ENCODE measurements at regions not wholly inside any gene's neighbourhood (a gene's known extent, or its start where the extent isn't known, plus 50 kb on each side); places are given as distances from the start of the nearest gene placed in this dataset.

DNA sequence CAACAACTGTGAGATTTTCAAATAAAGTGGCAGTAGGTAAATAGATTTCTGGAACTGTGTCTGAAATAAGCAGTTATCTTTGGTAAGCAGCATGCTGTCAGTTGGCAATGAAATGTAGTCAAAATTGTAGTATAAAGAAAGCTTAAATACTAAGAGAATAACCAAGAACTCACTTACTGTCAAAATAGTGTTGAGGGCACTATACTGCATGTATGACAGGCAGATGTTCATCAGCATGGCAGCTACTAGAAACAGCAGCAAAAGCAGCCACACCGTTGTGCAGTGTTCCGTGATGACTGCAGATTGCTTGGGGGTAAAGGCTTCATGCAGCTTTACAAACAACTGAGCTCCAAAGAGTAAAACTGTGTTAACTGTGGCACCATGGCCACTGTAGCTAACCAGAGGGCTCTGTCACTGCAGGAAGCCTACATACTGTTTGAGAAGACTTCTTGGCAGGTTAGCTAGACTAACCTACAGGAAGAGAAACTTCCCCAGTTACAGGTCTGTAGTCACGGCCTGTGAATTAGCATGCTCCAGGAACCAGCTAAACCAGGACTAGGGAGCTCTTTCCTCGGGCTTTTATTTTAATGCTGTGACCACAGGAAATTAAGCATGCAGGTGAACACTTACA is 459.7 kb downstream of the TBL1XR1 start:
- Histone ChIP-seq H3K4me3 (no peak overlapping the region), H3K36me3 (ENCODE audit: low read depth) (no peaks in the 10 kb centered on the region), H3K9me3 (no peaks in the 10 kb centered on the region), H3K4me1 (ENCODE audit: low read depth) (peaks cover 5% of the 10 kb centered on the region)
- intact Hi-C loops (cut with DNase I, micrococcal nuclease) = no loop called here
- ATAC-seq (no peak), DNase-seq (no peak)
- TF ChIP-seq, protein P1, sequence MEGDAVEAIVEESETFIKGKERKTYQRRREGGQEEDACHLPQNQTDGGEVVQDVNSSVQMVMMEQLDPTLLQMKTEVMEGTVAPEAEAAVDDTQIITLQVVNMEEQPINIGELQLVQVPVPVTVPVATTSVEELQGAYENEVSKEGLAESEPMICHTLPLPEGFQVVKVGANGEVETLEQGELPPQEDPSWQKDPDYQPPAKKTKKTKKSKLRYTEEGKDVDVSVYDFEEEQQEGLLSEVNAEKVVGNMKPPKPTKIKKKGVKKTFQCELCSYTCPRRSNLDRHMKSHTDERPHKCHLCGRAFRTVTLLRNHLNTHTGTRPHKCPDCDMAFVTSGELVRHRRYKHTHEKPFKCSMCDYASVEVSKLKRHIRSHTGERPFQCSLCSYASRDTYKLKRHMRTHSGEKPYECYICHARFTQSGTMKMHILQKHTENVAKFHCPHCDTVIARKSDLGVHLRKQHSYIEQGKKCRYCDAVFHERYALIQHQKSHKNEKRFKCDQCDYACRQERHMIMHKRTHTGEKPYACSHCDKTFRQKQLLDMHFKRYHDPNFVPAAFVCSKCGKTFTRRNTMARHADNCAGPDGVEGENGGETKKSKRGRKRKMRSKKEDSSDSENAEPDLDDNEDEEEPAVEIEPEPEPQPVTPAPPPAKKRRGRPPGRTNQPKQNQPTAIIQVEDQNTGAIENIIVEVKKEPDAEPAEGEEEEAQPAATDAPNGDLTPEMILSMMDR (IDR thresholded peaks at IDR 0.05) = no peak

DNA sequence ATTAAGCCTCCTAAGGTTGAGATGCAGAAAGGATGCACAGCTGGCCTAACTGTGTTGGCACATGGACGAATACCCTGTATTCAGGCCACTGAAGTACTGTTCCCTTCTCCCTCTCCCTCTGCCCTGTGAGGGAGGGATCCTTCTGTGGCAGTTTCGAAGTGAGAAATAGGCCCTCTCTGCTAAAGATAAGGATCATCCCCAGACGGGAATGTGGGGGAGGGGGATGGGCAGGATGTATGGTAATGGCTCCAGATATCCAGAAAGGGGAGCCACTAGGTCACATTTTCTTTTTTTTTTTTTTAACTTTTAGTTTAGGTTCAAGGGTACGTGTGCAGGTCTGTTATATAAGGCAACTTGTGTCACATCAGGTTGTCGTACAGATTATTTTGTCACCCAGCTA is 463.1 kb downstream of the TBL1XR1 start:
- Histone ChIP-seq H3K36me3 (ENCODE audit: low read depth) (no peaks in the 10 kb centered on the region), H3K4me1 (ENCODE audit: low read depth) (no peaks in the 10 kb centered on the region), H3K9me3 (no peaks in the 10 kb centered on the region), H3K4me3 (no peak overlapping the region)
- TF ChIP-seq, protein P1 (IDR thresholded peaks at IDR 0.05) = no peak
- no peak for DNase-seq
- intact Hi-C loops (cut with DNase I, micrococcal nuclease) = no loop called here
- ATAC-seq = no peak

DNA sequence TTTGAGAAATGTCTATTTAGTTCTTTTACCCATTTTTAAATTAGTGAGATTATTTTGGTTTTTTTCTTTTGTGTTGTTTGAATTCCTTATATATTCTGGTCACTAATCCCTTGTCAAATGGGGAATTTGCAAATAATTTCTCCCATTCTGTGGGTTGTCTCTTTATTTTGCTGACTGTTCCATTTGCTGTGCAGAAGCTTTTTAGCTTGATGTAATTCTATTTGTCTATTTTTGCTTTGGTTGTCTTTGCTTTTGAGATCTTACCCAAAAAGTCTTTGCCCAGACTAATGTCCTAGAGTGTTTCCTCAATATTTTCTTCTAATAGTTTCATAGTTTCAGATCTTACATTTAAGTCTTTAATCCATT is 472.9 kb downstream of the TBL1XR1 start:
- DNase-seq = no peak
- Histone ChIP-seq H3K9me3 (peaks cover 2% of the 10 kb centered on the region), H3K4me1 (ENCODE audit: low read depth) (no peaks in the 10 kb centered on the region), H3K36me3 (ENCODE audit: low read depth) (no peaks in the 10 kb centered on the region), H3K4me3 (no peak overlapping the region)
- TF ChIP-seq, protein P1 (IDR thresholded peaks at IDR 0.05) = no peak
- intact Hi-C loops (cut with DNase I, micrococcal nuclease) = no loop called here
- ATAC-seq = no peak

DNA sequence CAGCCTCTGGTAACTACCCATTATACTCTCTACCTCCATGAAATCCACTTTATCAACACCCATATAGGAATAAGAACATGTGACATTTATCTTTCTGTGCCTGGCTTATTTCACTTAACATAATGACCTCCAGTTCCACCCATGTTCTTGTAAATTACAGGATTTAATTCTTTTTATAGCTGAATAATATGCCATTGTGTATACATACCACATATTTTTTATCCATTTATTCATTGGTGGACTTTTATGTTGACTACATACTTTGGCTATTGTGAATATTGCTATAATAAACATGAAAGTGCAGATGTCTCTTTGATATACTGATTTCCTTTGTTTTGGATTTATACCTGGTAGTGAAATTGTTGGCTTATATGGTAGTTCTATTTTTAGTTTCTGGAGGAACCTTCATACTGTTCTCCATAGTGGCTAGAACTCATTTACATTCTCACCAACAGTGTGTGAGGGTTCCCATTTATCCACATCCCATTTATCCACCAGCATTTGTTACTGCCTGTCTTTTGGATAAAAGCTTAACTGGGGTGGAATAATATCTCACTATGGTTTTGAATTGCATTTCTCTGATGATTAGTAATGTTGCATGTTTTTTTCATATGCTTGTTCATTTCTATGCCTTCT is 473.4 kb downstream of the TBL1XR1 start:
- Histone ChIP-seq H3K36me3 (ENCODE audit: low read depth) (no peaks in the 10 kb centered on the region), H3K4me1 (ENCODE audit: low read depth) (no peaks in the 10 kb centered on the region), H3K9me3 (peaks cover 2% of the 10 kb centered on the region), H3K4me3 (no peak overlapping the region)
- DNase-seq = no peak
- no peak for ATAC-seq
- TF ChIP-seq, protein P1 (IDR thresholded peaks at IDR 0.05) = no peak
- intact Hi-C loops (cut with DNase I, micrococcal nuclease) = no loop called here

DNA sequence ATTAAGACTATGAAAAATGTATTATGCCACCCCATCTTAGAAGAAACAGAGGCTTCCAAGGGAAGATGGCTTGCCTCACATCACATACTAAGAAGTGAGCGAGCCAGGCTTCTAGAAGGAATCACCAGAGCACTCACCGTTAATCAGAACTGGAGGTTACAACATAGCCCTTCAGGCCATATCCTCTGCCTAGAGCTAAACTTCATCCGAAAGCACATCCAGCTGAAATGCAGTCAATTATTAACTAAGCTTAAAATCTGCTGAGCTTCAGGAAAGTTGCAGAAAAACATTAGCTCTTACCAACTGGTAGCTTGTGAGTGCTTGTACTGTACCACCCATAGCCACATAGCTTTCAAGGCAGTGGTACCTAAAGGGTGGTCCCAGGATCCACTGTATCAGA is 483.2 kb downstream of the TBL1XR1 start:
- DNase-seq = no peak
- H3K36me3 ChIP-seq (ENCODE audit: low read depth) = no peaks in the 10 kb centered on the region
- H3K9me3 ChIP-seq = no peaks in the 10 kb centered on the region

More for the DNA sequence above, 483.2 kb downstream of the TBL1XR1 start:
- intact Hi-C loops (cut with DNase I, micrococcal nuclease) = no loop called here
- TF ChIP-seq, protein P1 (IDR thresholded peaks at IDR 0.05) = no peak
- Histone ChIP-seq H3K4me3 (no peak overlapping the region), H3K4me1 (ENCODE audit: low read depth) (no peaks in the 10 kb centered on the region)
- no peak for ATAC-seq

All from mucosa of descending colon (tissue), 3 donors.